Natural killer cell (primary cell): ENCODE measurements at regions not wholly inside any gene's neighbourhood (a gene's known extent, or its start where the extent isn't known, plus 50 kb on each side); places are given as distances from the start of the nearest gene placed in this dataset.

Experiments used
- ATAC-seq, 3 donors: fragments of 150-1000 bp in 2 of 3; fragments of 200-7000 bp in 1 of 3; cut with Tn5 transposase; 1 replicate in 1 of 3; 2 replicates in 2 of 3; pipeline ENCODE4 v1.10.0; 2021; ENCODE audit warnings: mild to moderate bottlenecking in 2 of 3, moderate library complexity in 2 of 3
- DNase-seq, 2 donors: peaks; one replicate each; pipeline versions ENCODE4 v3.0.0 to v3.0.0-alpha.2; 2013 to 2021; ENCODE audit warnings: mixed read lengths in 1 of 2
- H3K27ac ChIP-seq: one replicate; pipeline ENCODE4 v1.5.1; 2013; ENCODE audit warnings: mild to moderate bottlenecking, low read length
- H3K27me3 ChIP-seq: one replicate; pipeline ENCODE4 v1.6.1; 2013; ENCODE audit warnings: low read length; ENCODE audit not compliant: control insufficient read depth, insufficient read depth
- H3K36me3 ChIP-seq: one replicate; pipeline ENCODE4 v1.6.1; 2013; ENCODE audit warnings: low read length; ENCODE audit not compliant: control insufficient read depth, insufficient read depth
- H3K4me1 ChIP-seq: one replicate; pipeline ENCODE4 v1.6.1; 2013; ENCODE audit warnings: low read length; ENCODE audit not compliant: control insufficient read depth, insufficient read depth
- H3K4me3 ChIP-seq: one replicate; pipeline ENCODE4 v1.5.1; 2013; ENCODE audit warnings: low read length
- H3K9me3 ChIP-seq: one replicate; pipeline ENCODE4 v1.6.1; 2013; ENCODE audit warnings: low read length; ENCODE audit not compliant: control insufficient read depth, insufficient read depth
- H3K27ac Mint-ChIP-seq, 2 donors: one replicate each; pipeline ENCODE4 v1.8.0; 2022; ENCODE audit warnings: mild to moderate bottlenecking in 2 of 2, mixed read lengths in 2 of 2, moderate library complexity in 1 of 2
- H3K27me3 Mint-ChIP-seq, 2 donors: one replicate each; pipeline ENCODE4 v1.8.0; 2022; ENCODE audit warnings: low read depth in 2 of 2, mixed read lengths in 2 of 2
- H3K36me3 Mint-ChIP-seq: one replicate; pipeline ENCODE4 v1.8.0; 2022; ENCODE audit warnings: mixed read lengths
- H3K4me1 Mint-ChIP-seq, 2 donors: one replicate each; pipeline ENCODE4 v1.8.0; 2022; ENCODE audit warnings: mixed read lengths in 2 of 2
- H3K4me3 Mint-ChIP-seq: one replicate; pipeline ENCODE4 v1.8.0; 2022; ENCODE audit warnings: mild to moderate bottlenecking, moderate library complexity, mixed read lengths
- H3K9me3 Mint-ChIP-seq, 2 donors: one replicate each; pipeline ENCODE4 v1.8.0; 2022; ENCODE audit warnings: mixed read lengths in 2 of 2
- CTCF ChIP-seq: fragments of 200-600 bp; IDR thresholded peaks from one replicate; pipeline ENCODE4 v1.8.0; 2022; ENCODE audit warnings: antibody characterized with exemption
- WGBS: methylation state at CpG from one replicate; pipeline ENCODE4 v1.1.7; 2013; ENCODE audit warnings: missing lambda C conversion rate; ENCODE audit not compliant: insufficient coverage; 5-methylcytosine and 5-hydroxymethylcytosine counted together
- intact Hi-C: fragments of 100-400 bp; cut with micrococcal nuclease; formaldehyde crosslinking; loops from one replicate; pipeline ENCODE4 v1.14.2; 2022

- Mint-ChIP-seq H3K27ac (no peak overlapping the region), H3K27me3 (peaks cover 6 to 21% of the 10 kb centered on the region in 2 donors), H3K4me3 (no peak overlapping the region), H3K9me3 (peaks cover 0 to 2% of the 10 kb centered on the region in 2 donors), H3K36me3 (no peaks in the 10 kb centered on the region), H3K4me1 (no peaks in the 10 kb centered on the region)
- no peak overlapping the region for H3K27ac ChIP-seq
- no peaks in the 10 kb centered on the region for H3K36me3 ChIP-seq
- H3K4me3 ChIP-seq = no peak overlapping the region
- no peak for DNase-seq
- WGBS = 95% methylated on average over 4 of the region's 4 CpGs
- no peaks in the 10 kb centered on the region for H3K27me3 ChIP-seq
- intact Hi-C loops = no loop called here
- no peak for ATAC-seq
- TF ChIP-seq CTCF = no peak
- H3K4me1 ChIP-seq = no peaks in the 10 kb centered on the region
- no peaks in the 10 kb centered on the region for H3K9me3 ChIP-seq
Observed at GRCh38 chr2:158002079-158002478, 99.6 kb upstream of the UPP2 start.

- intact Hi-C loops = no loop called here
- H3K9me3 ChIP-seq = no peaks in the 10 kb centered on the region
- TF ChIP-seq CTCF = no peak
- no peaks in the 10 kb centered on the region for H3K27me3 ChIP-seq
- DNase-seq (no peak), ATAC-seq (no peak)
- H3K27ac ChIP-seq = no peak overlapping the region
- H3K4me3 ChIP-seq = no peak overlapping the region
- Mint-ChIP-seq H3K4me1 (no peaks in the 10 kb centered on the region), H3K27me3 (peaks cover 2 to 12% of the 10 kb centered on the region in 2 donors), H3K27ac (no peak overlapping the region), H3K9me3 (peaks cover 0 to 2% of the 10 kb centered on the region in 2 donors), H3K36me3 (no peaks in the 10 kb centered on the region), H3K4me3 (no peak overlapping the region)
- WGBS = 75% methylated on average over 1 of the region's 1 CpG
- no peaks in the 10 kb centered on the region for H3K4me1 ChIP-seq
- no peaks in the 10 kb centered on the region for H3K36me3 ChIP-seq
Observed at GRCh38 chr2:157996799-157997198, 104.9 kb upstream of the UPP2 start.

- Mint-ChIP-seq H3K4me1 (no peaks in the 10 kb centered on the region), H3K9me3 (peaks cover 0 to 2% of the 10 kb centered on the region in 2 donors), H3K4me3 (no peak overlapping the region), H3K27me3 (peaks cover 2 to 15% of the 10 kb centered on the region in 2 donors), H3K27ac (no peak overlapping the region), H3K36me3 (no peaks in the 10 kb centered on the region)
- WGBS = 80% methylated on average over 1 of the region's 1 CpG
- H3K4me1 ChIP-seq = no peaks in the 10 kb centered on the region
- no peaks in the 10 kb centered on the region for H3K36me3 ChIP-seq
- no peak for TF ChIP-seq CTCF
- intact Hi-C loops = no loop called here
- DNase-seq = no peak
- H3K4me3 ChIP-seq = no peak overlapping the region
- H3K9me3 ChIP-seq = no peaks in the 10 kb centered on the region
- no peak for ATAC-seq
- no peak overlapping the region for H3K27ac ChIP-seq
- no peaks in the 10 kb centered on the region for H3K27me3 ChIP-seq
Observed at GRCh38 chr2:157995117-157995516, 106.6 kb upstream of the UPP2 start.

- TF ChIP-seq CTCF = no peak
- DNase-seq (no peak), ATAC-seq (no peak)
- Mint-ChIP-seq H3K36me3 (no peaks in the 10 kb centered on the region), H3K27ac (no peak overlapping the region), H3K4me1 (no peaks in the 10 kb centered on the region), H3K27me3 (peaks cover 2 to 22% of the 10 kb centered on the region in 2 donors), H3K4me3 (no peak overlapping the region), H3K9me3 (no peaks in the 10 kb centered on the region)
- Histone ChIP-seq H3K9me3 (no peaks in the 10 kb centered on the region), H3K27me3 (peaks cover 2% of the 10 kb centered on the region), H3K4me1 (no peaks in the 10 kb centered on the region), H3K27ac (no peak overlapping the region), H3K4me3 (no peak overlapping the region), H3K36me3 (no peaks in the 10 kb centered on the region)
- WGBS = 61% methylated on average over 6 of the region's 6 CpGs
- intact Hi-C loops = no loop called here
Observed at GRCh38 chr2:157991932-157992331, 109.7 kb upstream of the UPP2 start.
